ENCODE measurements at regions not wholly inside any gene's neighbourhood (a gene's known extent, or its start where the extent isn't known, plus 50 kb on each side); places are given as distances from the start of the nearest gene placed in this dataset.

- no peak for TF ChIP-seq EZH2 (IDR thresholded peaks at IDR 0.05)
- no peak for TF ChIP-seq POLR2AphosphoS5 (IDR thresholded peaks at IDR 0.05; ENCODE audit: borderline replicate concordance, low read depth, low read length)
These were observed 160.0 kb downstream of the TPH2 start for GRCh38 chr12:72098622-72099021.

Data from SK-N-MC (cell line).